Endodermal cell (in vitro differentiated cells): ENCODE measurements at regions not wholly inside any gene's neighbourhood (a gene's known extent, or its start where the extent isn't known, plus 50 kb on each side); places are given as distances from the start of the nearest gene placed in this dataset.
A peak's percentile ranks its signal among the peaks of the same experiment; 100 is the strongest.

Experiments
- DNase-seq: peaks from one replicate; pipeline ENCODE4 v3.0.0-alpha.2; 2017
- H3K27ac ChIP-seq: 2 replicates; pipeline ENCODE4 v1.5.1; 2013; ENCODE audit warnings: mild to moderate bottlenecking, low read depth, low read length, moderate library complexity
- H3K27me3 ChIP-seq: 2 replicates; pipeline ENCODE4 v1.6.1; 2013; ENCODE audit warnings: mild to moderate bottlenecking, low read length, moderate library complexity; ENCODE audit not compliant: insufficient read depth, control insufficient read depth, poor library complexity, severe bottlenecking
- H3K36me3 ChIP-seq: 2 replicates; pipeline ENCODE4 v1.7.0; 2013; ENCODE audit warnings: mild to moderate bottlenecking, low read length, moderate library complexity; ENCODE audit not compliant: control insufficient read depth, insufficient read depth
- H3K4me1 ChIP-seq: one replicate; pipeline ENCODE4 v1.7.0; 2013; ENCODE audit warnings: low read length; ENCODE audit not compliant: control insufficient read depth, insufficient read depth
- H3K4me3 ChIP-seq: 2 replicates; pipeline ENCODE4 v1.5.1; 2013; ENCODE audit warnings: mild to moderate bottlenecking, low read length, moderate library complexity
- H3K9ac ChIP-seq: 2 replicates; pipeline ENCODE4 v1.6.1; 2013; ENCODE audit warnings: mild to moderate bottlenecking, low read length, moderate library complexity; ENCODE audit not compliant: poor library complexity, severe bottlenecking; ENCODE audit errors: extremely low read depth
- H3K9me3 ChIP-seq: 2 replicates; pipeline ENCODE4 v1.6.1; 2013; ENCODE audit warnings: mild to moderate bottlenecking, low read length, moderate library complexity; ENCODE audit not compliant: control insufficient read depth
- H3K27ac Mint-ChIP-seq: 2 replicates; pipeline ENCODE4 v1.8.0; 2020; ENCODE audit warnings: mixed read lengths
- H3K27me3 Mint-ChIP-seq: 2 replicates; pipeline ENCODE4 v1.8.0; 2021; ENCODE audit warnings: mild to moderate bottlenecking, mixed read lengths; ENCODE audit not compliant: insufficient read depth
- H3K36me3 Mint-ChIP-seq: 2 replicates; pipeline ENCODE4 v1.8.0; 2020; ENCODE audit warnings: low read depth, mixed read lengths
- H3K4me1 Mint-ChIP-seq: 2 replicates; pipeline ENCODE4 v1.8.0; 2020; ENCODE audit warnings: mixed read lengths
- H3K4me3 Mint-ChIP-seq: 2 replicates; pipeline ENCODE4 v1.8.0; 2020; ENCODE audit warnings: mild to moderate bottlenecking, moderate library complexity, mixed read lengths
- H3K9me3 Mint-ChIP-seq: 2 replicates; pipeline ENCODE4 v1.8.0; 2020; ENCODE audit warnings: mild to moderate bottlenecking, mixed read lengths
- WGBS, 2 experiments: methylation state at CpG; one replicate each; pipeline versions ENCODE4 v1.1.5 to v1.1.7; 2013; ENCODE audit warnings: missing lambda C conversion rate in 2 of 2, mixed read lengths in 1 of 2; ENCODE audit not compliant: insufficient coverage in 1 of 2, insufficient read length in 1 of 2; 5-methylcytosine and 5-hydroxymethylcytosine counted together
- TF ChIP-seq, protein P1 (sequence below): fragments of 200-600 bp; sonication (generic); conservative IDR thresholded peaks from 2 replicates; pipeline ENCODE4 v1.5.0; 2021; ENCODE audit warnings: antibody characterized with exemption, mild to moderate bottlenecking

DNA sequence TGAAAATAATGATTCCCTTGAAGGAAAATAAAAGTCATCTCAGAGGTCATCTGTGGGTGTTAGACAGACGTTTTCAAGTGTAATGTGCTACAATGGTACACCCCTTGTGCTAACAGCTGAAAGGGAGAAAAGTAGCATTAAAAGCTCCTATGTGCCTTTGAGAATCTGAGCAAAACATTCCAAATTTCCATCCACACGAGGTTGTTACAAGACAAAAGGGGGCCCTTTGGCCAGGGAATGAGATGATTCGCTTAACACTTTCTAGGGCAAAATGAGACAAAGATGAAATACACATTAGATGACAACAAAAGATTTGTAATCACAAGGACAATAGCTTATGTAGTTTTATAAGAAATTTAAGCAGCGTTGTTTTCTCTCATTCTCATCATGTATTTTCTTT lies 303.6 kb downstream of the LMX1A start:
- Histone ChIP-seq H3K4me3 (no peak overlapping the region), H3K27ac (no peak overlapping the region), H3K9me3 (no peaks in the 10 kb centered on the region), H3K36me3 (no peaks in the 10 kb centered on the region), H3K4me1 (peaks cover 2% of the 10 kb centered on the region), H3K9ac (peak overlapping the region; percentile 12), H3K27me3 (no peaks in the 10 kb centered on the region)
- Mint-ChIP-seq H3K4me1 (peaks cover 38% of the 10 kb centered on the region), H3K27me3 (peaks cover 2% of the 10 kb centered on the region), H3K9me3 (no peaks in the 10 kb centered on the region), H3K36me3 (no peaks in the 10 kb centered on the region), H3K27ac (peak overlapping the region; percentile 87), H3K4me3 (no peak overlapping the region)
- DNase-seq, result no peak
- TF ChIP-seq, protein P1, sequence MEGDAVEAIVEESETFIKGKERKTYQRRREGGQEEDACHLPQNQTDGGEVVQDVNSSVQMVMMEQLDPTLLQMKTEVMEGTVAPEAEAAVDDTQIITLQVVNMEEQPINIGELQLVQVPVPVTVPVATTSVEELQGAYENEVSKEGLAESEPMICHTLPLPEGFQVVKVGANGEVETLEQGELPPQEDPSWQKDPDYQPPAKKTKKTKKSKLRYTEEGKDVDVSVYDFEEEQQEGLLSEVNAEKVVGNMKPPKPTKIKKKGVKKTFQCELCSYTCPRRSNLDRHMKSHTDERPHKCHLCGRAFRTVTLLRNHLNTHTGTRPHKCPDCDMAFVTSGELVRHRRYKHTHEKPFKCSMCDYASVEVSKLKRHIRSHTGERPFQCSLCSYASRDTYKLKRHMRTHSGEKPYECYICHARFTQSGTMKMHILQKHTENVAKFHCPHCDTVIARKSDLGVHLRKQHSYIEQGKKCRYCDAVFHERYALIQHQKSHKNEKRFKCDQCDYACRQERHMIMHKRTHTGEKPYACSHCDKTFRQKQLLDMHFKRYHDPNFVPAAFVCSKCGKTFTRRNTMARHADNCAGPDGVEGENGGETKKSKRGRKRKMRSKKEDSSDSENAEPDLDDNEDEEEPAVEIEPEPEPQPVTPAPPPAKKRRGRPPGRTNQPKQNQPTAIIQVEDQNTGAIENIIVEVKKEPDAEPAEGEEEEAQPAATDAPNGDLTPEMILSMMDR, result no peak
- WGBS, 2 experiments, result 48 to 63% methylated on average over 1 to 3 of the region's 4 CpGs

DNA sequence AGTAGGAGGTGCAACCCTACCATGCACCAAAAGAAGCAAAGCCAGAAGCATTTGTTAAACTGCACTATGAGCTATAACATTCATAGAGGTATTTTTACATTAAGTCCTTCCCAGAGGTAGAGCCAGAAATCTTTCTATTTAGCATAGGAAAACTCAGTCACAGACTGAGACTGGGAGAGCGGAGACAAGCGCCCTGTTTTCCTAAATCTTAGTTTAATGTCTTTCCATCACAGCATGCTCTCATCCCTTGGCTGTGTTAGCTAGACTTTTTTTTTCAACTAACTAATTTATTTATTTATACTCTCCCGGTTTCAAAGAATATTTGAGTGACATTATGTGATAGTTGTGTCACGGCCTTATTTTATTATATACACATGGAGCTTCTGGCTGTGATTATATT lies 304.1 kb downstream of the LMX1A start:
- Histone ChIP-seq H3K4me1 (peaks cover 3% of the 10 kb centered on the region), H3K4me3 (no peak overlapping the region), H3K27ac (no peak overlapping the region), H3K9me3 (no peaks in the 10 kb centered on the region), H3K9ac (no peak overlapping the region), H3K36me3 (no peaks in the 10 kb centered on the region), H3K27me3 (no peaks in the 10 kb centered on the region)
- WGBS, 2 experiments, result 95% methylated on average over 2 of the region's 4 CpGs
- Mint-ChIP-seq H3K4me3 (no peak overlapping the region), H3K9me3 (no peaks in the 10 kb centered on the region), H3K36me3 (no peaks in the 10 kb centered on the region), H3K27ac (no peak overlapping the region), H3K27me3 (no peaks in the 10 kb centered on the region), H3K4me1 (peaks cover 43% of the 10 kb centered on the region)
- TF ChIP-seq, protein P1, result no peak
- no peak for DNase-seq

DNA sequence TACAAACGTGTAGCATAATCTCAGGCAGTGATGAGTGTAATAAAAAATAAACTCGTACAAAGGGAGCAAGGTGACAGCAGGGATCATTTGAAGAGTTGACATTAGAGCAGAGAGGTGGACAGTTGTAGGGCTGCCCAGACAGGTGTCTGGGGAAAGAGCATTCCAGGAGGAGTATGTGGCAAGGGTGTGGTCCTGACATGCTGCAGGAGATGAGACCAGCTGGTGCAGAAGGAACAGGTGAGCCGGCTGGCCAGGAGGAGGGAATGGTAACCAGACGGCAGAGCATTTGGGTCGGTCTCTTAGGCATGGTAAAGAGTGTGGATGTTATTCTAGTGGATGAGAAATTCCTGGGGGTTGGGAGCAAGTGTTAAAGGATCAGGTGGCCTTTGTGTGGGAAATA lies 306.3 kb downstream of the LMX1A start:
- Mint-ChIP-seq H3K9me3 (no peaks in the 10 kb centered on the region), H3K27me3 (no peaks in the 10 kb centered on the region), H3K36me3 (no peaks in the 10 kb centered on the region), H3K27ac (no peak overlapping the region), H3K4me3 (no peak overlapping the region), H3K4me1 (peaks cover 46% of the 10 kb centered on the region)
- TF ChIP-seq, protein P1, result no peak
- Histone ChIP-seq H3K36me3 (no peaks in the 10 kb centered on the region), H3K9ac (no peak overlapping the region), H3K4me1 (peaks cover 3% of the 10 kb centered on the region), H3K27me3 (no peaks in the 10 kb centered on the region), H3K27ac (no peak overlapping the region), H3K4me3 (no peak overlapping the region), H3K9me3 (no peaks in the 10 kb centered on the region)
- no peak for DNase-seq
- WGBS, 2 experiments, result 84 to 89% methylated on average over 3 to 5 of the region's 5 CpGs
